ENCODE measurements at regions not wholly inside any gene's neighbourhood (a gene's known extent, or its start where the extent isn't known, plus 50 kb on each side); places are given as distances from the start of the nearest gene placed in this dataset.

DNA sequence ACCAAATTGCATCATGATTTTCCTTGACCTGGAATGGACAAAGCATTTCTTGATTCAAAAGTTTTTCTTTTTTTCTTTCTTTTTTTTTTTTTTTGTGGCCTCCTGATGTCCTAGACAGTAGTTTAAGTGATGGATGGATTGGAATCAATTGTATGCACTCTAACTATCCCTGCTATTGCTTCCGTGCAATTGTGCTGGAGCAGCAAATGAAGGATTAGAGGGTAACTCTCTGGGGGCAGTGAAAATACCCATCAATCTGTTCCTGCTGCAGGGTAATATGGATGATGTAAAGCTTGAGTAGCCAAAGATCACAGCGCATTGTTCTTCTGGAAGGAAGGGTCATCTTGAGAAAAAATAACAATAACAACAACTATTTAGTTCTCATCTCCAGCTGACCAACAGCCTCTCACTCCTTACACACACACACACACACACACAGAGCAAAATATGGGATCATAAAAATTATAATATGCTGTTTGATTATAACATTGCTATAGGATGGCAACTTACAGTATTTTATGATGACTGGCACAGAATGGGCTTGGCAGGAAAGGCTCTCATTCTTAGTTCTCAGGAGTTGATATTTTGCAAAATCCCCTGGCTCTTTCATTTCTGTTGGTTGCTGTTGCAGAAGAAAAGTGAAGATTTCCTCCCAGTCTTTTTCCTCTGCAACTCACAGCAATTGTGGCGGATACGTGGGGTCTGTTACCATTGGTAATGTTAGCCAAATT is 160.9 kb upstream of the DMAC1 start:
- no peak for DNase-seq (ENCODE audit: low read depth in 1 of 2, low spot score in 1 of 2)

GRCh38 chr9:7957803-7958202 is 158.2 kb upstream of the DMAC1 start:
- DNase-seq (ENCODE audit: low read depth in 1 of 2, low spot score in 1 of 2) = no peak

- DNase-seq (ENCODE audit: low read depth in 1 of 2, low spot score in 1 of 2) = no peak
Observed at GRCh38 chr9:7947577-7947976, 148.0 kb upstream of the DMAC1 start.

DNA sequence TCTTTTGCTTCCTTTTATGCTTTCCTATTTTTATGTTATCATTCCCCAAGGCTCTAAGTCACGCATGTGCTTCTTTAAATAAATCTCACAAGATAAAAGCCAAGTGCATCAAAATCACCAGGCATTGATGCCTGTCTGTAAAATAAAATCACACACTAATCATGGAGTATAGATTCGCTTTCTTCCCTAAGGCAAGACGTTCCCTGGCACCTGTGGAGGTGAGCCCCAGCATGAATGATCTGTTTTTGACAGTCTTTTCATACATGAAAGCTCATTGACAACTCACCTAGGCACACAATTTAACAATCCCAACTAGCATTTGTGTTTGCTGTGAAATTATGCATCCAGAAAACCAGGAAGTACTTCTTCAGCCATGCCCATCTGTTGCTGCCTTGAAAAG is 146.9 kb upstream of the DMAC1 start:
- no peak for DNase-seq (ENCODE audit: low read depth in 1 of 2, low spot score in 1 of 2)

- no peak for DNase-seq (ENCODE audit: low read depth in 1 of 2, low spot score in 1 of 2)
Observed at GRCh38 chr9:7944572-7944971, 145.0 kb upstream of the DMAC1 start.

DNA sequence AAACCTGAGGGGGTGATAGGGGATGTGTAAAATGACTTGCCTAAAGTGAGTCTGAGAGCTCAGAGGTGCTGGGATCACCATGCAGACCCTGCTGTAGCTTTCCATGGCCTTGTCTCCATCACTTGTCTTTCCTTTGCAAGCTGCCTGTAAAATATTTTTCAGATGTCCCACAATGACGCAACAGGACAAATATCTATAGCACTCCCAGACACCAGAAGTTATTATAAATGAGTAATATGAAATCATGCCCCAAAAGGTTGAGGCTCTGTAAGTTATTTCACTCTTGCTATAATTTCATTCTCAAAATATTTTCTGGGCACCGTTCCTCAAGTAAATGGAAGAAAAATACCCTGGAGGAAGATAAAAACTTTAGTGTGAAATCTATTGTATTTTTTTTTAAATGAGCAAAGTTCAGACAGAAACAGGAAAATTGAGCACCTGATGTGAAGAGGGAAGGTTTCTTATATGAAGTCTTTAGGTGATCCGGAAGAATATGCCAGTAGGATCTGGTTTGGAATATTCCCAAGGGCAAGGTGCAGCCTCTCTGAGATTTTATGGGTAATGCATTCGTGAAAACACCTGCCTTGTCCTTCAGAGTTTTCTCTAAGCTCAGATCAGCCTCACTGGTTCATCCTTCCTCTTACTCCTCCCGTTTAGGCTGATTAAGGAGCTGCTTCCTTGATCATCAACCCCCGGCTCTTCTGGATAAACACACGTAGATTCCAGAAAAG is 138.3 kb upstream of the DMAC1 start:
- DNase-seq (ENCODE audit: low read depth in 1 of 2, low spot score in 1 of 2) = no peak

DNA sequence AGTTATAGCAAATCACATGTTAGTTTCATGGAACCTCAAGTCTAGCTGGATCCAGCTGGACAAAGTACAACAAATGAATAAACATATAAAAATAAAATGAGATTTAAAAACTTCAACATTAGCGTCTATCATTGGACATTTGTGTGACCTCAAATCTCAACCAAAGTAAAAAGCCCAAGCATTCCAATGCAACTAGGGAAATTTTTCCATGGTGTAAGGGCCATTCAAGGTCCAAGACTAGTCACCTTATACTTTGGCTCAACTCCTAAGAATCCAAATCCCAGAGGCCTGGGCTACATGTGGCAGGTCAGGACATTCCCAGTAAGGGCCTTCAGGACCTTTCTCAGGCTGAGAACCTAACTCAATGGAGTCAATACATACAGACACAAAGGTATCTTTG is 137.4 kb upstream of the DMAC1 start:
- DNase-seq (ENCODE audit: low read depth in 1 of 2, low spot score in 1 of 2) = no peak

DNA sequence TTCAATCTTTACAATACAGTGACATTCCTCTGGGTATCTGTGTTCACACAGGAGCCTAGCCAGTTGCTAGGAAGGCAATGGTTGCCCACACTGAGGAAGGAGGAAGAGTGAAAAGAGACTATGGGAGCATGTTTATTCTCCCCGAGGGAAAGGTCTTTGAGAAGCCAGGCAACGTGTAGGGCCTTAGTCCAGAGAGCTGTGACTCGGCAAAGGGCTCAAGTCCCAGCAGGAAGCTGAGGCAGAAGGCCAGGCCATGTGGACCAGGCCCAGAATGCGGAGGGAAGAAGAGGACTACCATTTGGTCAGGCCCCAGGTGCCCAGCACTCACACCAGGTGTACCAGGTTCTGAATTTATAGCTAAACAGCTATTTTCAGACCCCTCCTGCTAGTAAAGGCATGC is 136.6 kb upstream of the DMAC1 start:
- no peak for DNase-seq (ENCODE audit: low read depth in 1 of 2, low spot score in 1 of 2)

- DNase-seq (ENCODE audit: low read depth in 1 of 2, low spot score in 1 of 2) = no peak
Observed at GRCh38 chr9:7935681-7936080, 136.1 kb upstream of the DMAC1 start.

GRCh38 chr9:7932767-7933166 is 133.2 kb upstream of the DMAC1 start:
- DNase-seq (ENCODE audit: low read depth in 1 of 2, low spot score in 1 of 2) = no peak

- DNase-seq (ENCODE audit: low read depth in 1 of 2, low spot score in 1 of 2) = no peak
Observed at GRCh38 chr9:7930613-7931012, 131.0 kb upstream of the DMAC1 start.

DNA sequence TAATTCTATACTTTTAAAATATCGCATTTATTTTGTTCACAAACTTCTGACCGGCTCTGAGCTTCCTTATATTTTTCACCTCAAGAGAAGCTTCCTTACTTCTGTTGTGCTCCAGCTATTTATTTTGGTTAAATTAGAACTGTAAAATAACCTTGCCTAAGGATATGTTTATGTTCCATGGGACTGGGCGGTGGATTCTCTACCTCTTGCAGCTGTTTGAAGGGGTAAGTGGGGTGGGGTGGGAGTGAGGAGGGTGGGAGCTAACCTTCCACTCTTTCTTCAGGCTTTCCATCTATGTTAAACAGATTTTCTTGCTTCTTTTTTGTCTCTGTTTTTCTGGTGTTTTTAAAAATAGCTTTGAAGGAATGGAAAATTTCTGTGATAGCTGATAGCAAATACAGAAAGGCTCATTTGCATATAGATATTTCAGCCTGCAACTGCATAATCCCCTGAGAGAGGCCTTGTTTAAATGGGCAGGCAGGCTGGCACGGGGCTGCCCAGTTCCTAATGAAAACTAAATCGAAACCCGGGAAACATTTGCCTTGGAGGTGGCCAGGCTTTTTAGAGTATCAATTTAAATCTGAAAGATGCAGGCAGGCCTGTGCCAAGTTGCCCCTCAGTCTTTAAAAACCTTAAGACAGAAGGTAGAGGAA is 122.1 kb upstream of the DMAC1 start:
- DNase-seq (ENCODE audit: low read depth in 1 of 2, low spot score in 1 of 2) = no peak

- no peak for DNase-seq (ENCODE audit: low read depth in 1 of 2, low spot score in 1 of 2)
Observed at GRCh38 chr9:7912037-7912535, 112.5 kb upstream of the DMAC1 start.

DNA sequence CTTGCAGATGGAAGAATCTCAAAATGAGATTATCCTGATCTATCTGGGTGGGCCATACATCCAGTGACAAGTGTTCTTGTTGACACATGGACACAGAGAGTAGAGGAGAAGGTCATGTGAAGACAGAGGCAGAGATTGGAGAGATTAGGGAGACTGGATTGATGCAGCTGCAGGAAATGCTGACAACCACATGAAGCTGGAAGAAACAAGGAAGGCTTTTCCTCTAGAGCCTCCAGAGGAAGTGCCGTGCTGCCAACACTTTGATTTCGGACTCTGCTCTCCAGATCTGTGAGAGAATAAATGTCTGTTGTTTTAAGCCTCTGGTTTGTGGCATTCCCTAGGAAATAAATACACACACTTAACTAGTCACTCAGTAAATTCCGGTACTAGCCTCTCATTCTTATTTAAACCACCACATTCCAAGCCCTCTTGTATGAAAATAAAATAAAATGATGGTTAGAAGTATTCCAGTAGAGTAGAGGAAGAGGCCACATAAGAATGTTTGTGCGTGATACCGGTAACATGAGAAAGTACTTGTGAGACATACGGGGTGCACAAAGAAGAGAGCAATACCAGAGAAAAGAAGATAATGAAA is 110.9 kb upstream of the DMAC1 start:
- DNase-seq (ENCODE audit: low read depth in 1 of 2, low spot score in 1 of 2) = no peak

DNA sequence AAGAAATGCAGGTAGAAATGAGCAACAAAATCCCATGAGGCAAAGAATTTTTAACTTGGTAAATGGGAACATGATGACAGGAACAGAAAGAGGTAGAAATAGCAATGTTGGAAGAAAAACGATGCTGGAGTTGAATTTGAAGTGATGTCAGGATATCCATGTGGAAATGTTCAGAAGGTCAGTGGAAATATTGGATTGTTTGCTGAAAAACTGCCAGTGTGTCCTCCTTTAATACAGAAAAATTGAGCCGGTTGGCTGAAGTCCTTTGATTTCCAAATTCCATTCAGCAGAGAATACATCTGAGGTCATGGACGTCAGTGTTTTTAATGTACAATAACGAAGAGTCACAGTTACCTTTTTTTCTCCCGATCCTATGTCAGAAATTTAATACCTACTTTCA is 110.0 kb upstream of the DMAC1 start:
- no peak for DNase-seq (ENCODE audit: low read depth in 1 of 2, low spot score in 1 of 2)

DNA sequence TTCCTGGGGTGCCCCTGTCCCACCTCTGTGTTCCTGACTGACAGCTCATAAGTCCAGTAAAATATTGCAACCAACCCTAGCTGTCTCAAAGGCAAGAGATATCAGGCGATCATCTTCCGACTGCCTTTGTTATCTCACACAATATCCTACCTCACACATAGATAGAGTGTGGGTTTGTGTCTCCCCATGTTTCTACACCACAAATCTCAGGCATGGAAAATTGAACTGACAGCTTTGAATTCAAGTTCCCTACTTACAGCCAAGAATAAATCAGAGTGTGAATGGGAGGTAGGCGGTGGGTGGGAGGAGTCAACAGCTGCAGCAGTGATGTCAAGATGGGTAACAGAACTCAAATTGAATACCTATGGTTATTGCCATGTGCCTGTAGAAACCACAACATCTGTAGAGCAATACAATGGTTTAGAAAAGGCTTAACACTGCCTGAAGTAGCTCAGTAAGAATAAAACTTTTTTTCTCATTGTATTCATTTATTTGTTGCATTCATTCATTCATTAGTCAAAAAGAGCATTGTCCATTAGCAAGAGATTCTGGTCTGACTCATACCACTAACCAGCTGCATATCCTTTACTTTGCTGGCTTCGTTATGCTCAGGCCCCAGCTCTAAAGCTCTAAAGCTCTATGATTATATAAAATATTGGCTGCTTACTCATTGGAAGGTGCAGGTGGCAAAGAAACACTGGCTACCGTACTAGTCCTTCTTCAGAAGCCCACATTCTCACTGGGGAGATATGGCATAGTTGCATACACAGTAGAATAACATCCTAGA is 108.2 kb upstream of the DMAC1 start:
- DNase-seq (ENCODE audit: low read depth in 1 of 2, low spot score in 1 of 2) = no peak

GRCh38 chr9:7906783-7907550 is 107.4 kb upstream of the DMAC1 start:
- DNase-seq (ENCODE audit: low read depth in 1 of 2, low spot score in 1 of 2) = no peak

GRCh38 chr9:7901621-7902020 is 102.0 kb upstream of the DMAC1 start:
- no peak for DNase-seq (ENCODE audit: low read depth in 1 of 2, low spot score in 1 of 2)

GRCh38 chr9:7900541-7900940 is 101.0 kb upstream of the DMAC1 start:
- no peak for DNase-seq (ENCODE audit: low read depth in 1 of 2, low spot score in 1 of 2)

GRCh38 chr9:7899753-7900152 is 100.2 kb upstream of the DMAC1 start:
- DNase-seq (ENCODE audit: low read depth in 1 of 2, low spot score in 1 of 2) = no peak

Measured in stimulated activated CD4-positive, alpha-beta T cell treated with anti-CD3 and anti-CD28 coated beads, Interleukin-15, amount 100 ng/mL, for 1 hour (primary cell).